ENCODE measurements at regions not wholly inside any gene's neighbourhood (a gene's known extent, or its start where the extent isn't known, plus 50 kb on each side); places are given as distances from the start of the nearest gene placed in this dataset.

- Histone ChIP-seq H3K4me1 (ENCODE audit: insufficient read depth) (no peaks in the 10 kb centered on the region), H3K4me3 (no peak overlapping the region), H3K27ac (no peak overlapping the region), H3K36me3 (no peaks in the 10 kb centered on the region), H3K9me3 (no peaks in the 10 kb centered on the region), H3K27me3 (no peaks in the 10 kb centered on the region)
- 74 to 76% (median 76%) methylated on average over 7 of the region's 7 CpGs for WGBS, 3 donors
- TF ChIP-seq CTCF (IDR thresholded peaks at IDR 0.05): no peak
- TF ChIP-seq POLR2A (IDR thresholded peaks at IDR 0.05): no peak
- TF ChIP-seq EP300 (IDR thresholded peaks at IDR 0.05): no peak
- intact Hi-C loops (cut with DNase I): no loop called here
- DNase-seq: no peak
These were observed 69.6 kb upstream of the KCTD3 start for GRCh38 chr1:215497528-215497927.

GRCh38 chr1:215501496-215501895, 65.6 kb upstream of the KCTD3 start:
- TF ChIP-seq POLR2A (IDR thresholded peaks at IDR 0.05) (no peak), EP300 (IDR thresholded peaks at IDR 0.05) (no peak), CTCF (IDR thresholded peaks at IDR 0.05) (no peak)
- Histone ChIP-seq H3K9me3 (no peaks in the 10 kb centered on the region), H3K4me1 (ENCODE audit: insufficient read depth) (no peaks in the 10 kb centered on the region), H3K27me3 (no peaks in the 10 kb centered on the region), H3K27ac (no peak overlapping the region), H3K36me3 (no peaks in the 10 kb centered on the region), H3K4me3 (no peak overlapping the region)
- no peak for DNase-seq
- intact Hi-C loops (cut with DNase I): no loop called here
- WGBS, 3 donors: 76 to 81% (median 78%) methylated on average over 4 of the region's 4 CpGs

- H3K27ac ChIP-seq: no peak overlapping the region
These were observed 65.0 kb upstream of the KCTD3 start for GRCh38 chr1:215502081-215502480.

GRCh38 chr1:215507119-215507518, 60.0 kb upstream of the KCTD3 start:
- Histone ChIP-seq H3K4me1 (ENCODE audit: insufficient read depth) (no peaks in the 10 kb centered on the region), H3K36me3 (no peaks in the 10 kb centered on the region), H3K27ac (no peak overlapping the region), H3K9me3 (no peaks in the 10 kb centered on the region), H3K27me3 (no peaks in the 10 kb centered on the region), H3K4me3 (no peak overlapping the region)
- TF ChIP-seq CTCF (IDR thresholded peaks at IDR 0.05) (no peak), POLR2A (IDR thresholded peaks at IDR 0.05) (no peak), EP300 (IDR thresholded peaks at IDR 0.05) (no peak)
- no peak for DNase-seq
- intact Hi-C loops (cut with DNase I): no loop called here
- 11 to 39% (median 23%) methylated on average over 1 of the region's 1 CpG for WGBS, 3 donors

More at GRCh38 chr1:215502081-215502480, 65.0 kb upstream of the KCTD3 start:
- H3K36me3 ChIP-seq: no peaks in the 10 kb centered on the region
- no peaks in the 10 kb centered on the region for H3K4me1 ChIP-seq (ENCODE audit: insufficient read depth)
- TF ChIP-seq EP300 (IDR thresholded peaks at IDR 0.05) (no peak), CTCF (IDR thresholded peaks at IDR 0.05) (no peak), POLR2A (IDR thresholded peaks at IDR 0.05) (no peak)
- DNase-seq: no peak
- no peak overlapping the region for H3K4me3 ChIP-seq
- H3K9me3 ChIP-seq: no peaks in the 10 kb centered on the region
- intact Hi-C loops (cut with DNase I): no loop called here
- WGBS, 3 donors: 73 to 87% (median 78%) methylated on average over 1 of the region's 1 CpG
- H3K27me3 ChIP-seq: no peaks in the 10 kb centered on the region

- Histone ChIP-seq H3K4me1 (ENCODE audit: insufficient read depth) (no peaks in the 10 kb centered on the region), H3K36me3 (no peaks in the 10 kb centered on the region), H3K27me3 (no peaks in the 10 kb centered on the region), H3K4me3 (no peak overlapping the region), H3K27ac (no peak overlapping the region), H3K9me3 (no peaks in the 10 kb centered on the region)
- intact Hi-C loops (cut with DNase I): no loop called here
- 81 to 90% (median 81%) methylated on average over 3 of the region's 3 CpGs for WGBS, 3 donors
- DNase-seq: no peak
- TF ChIP-seq POLR2A (IDR thresholded peaks at IDR 0.05): no peak
- TF ChIP-seq CTCF (IDR thresholded peaks at IDR 0.05): no peak
- no peak for TF ChIP-seq EP300 (IDR thresholded peaks at IDR 0.05)
These were observed 58.8 kb upstream of the KCTD3 start for GRCh38 chr1:215508311-215508710.
